ENCODE measurements at regions not wholly inside any gene's neighbourhood (a gene's known extent, or its start where the extent isn't known, plus 50 kb on each side); places are given as distances from the start of the nearest gene placed in this dataset.

DNA sequence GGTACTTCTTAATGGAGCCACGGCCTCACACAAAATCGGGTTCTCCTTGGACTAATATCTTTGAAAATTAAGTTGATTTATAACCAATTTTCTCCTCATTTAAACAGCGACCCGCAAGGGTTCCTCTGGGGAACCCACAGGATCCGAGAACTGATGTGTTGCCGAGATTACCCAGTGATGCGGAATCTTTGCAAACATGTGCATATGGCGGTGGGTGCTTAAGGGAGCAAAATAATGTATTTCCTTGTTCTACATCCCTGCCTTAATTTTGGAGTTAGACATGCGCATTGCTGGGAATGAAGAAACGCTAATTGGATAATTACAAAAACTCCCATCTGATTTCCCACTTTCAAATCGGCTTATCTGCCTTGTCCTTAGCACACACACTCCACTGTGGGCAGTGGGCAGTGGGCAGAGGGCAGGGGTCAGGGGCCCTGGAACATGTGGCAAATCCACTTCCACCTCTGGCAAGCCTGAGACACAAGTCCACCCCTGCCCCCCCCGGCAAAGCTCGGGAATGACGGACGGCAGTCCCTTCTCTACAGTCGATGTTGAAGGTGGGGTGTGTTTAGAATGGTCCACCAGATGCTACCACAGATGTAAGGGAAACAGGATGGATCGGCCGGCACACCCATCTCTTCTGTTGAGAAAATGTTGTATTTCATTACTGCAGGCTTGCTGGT lies 137.4 kb upstream of the CDH4 start:
- DNase-seq, result no peak

DNA sequence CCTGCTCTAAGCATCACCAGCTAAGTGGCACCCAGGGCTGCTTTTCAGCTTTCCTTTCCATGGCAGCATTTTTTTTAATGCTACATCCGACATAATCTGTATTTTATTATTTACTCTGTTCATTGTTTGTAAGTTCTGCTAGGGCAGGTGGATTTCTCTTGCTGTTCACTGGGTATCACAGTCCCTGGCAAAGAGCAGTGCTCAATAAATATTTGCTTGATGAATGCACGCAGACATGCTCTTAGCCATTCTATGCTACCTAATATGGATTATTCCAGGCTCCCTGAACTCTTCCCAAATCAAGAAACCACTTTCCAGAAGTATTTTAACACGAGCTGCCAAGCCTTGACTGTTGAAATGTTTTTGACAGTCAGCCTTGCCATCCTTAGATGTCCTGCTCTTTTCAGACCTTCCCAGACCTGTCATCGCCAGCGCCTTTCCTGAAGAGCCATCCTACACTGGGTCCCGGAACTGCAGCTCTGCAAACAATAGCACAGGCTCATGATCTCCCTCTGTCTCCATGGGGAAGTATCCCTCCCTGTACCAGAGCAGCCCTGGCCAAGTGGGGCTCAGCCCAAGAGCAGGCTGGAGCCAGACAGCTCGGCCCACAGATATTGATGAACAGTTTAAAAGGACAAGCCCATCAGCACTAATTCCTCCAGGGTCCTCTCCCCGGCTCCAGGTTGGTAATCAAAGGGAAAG lies 136.5 kb upstream of the CDH4 start:
- no peak for DNase-seq

DNA sequence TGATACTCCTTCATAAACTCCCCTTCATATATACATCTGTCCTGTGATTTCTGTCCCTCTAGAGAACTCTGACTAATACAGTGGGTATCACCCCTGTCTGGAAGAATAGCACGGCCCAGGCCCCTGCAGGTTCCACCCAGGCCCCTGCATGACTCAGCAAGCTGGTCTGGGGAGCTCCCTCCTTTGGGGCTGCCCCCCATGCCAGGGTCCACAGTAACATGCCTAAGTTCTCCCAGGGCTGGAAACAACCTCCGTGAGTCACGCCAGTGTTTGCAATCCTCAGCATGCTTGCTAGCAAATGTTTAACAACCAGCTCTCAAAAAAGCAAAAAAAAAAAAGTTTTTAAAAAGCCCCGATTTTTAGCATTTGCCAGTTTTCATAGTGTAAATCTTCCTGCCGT lies 134.3 kb upstream of the CDH4 start:
- no peak for DNase-seq

DNA sequence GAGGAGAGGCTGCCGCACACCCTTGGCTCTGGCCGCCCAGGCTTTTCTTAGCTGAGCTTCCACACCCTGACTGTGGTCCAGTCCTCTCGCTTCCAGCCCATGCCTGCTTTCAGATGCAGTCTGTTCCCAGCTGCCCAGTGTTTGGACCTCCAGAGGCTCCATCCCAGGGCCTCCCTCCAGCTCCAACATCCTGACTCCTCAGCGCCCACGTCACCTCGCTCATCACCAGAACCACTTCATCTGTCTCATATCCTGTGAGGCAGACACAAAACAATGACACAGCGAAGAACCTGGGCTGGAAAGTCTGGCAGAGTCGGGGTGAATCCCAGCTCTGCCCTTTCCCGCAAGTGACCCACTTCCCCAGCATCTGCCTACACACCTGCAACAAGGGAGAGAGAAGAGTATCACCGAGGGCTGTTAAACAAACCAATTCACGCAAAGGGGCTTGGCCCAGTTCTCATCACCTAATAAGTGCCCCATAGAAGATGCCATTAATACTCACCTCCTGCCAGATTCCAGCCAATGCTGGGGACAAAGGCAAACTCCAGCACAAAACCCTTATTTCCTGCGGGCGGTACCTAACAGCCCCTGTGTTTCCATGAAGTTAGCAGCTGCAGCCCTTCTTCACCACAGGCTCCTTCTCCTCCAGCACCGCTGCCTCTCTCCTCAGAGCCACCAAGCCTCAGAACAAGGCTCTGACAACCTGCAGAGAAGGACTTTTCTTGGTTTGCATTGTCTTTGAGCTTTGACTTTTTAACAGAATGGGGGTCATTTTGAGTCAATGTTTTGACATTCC lies 133.4 kb upstream of the CDH4 start:
- no peak for DNase-seq

DNA sequence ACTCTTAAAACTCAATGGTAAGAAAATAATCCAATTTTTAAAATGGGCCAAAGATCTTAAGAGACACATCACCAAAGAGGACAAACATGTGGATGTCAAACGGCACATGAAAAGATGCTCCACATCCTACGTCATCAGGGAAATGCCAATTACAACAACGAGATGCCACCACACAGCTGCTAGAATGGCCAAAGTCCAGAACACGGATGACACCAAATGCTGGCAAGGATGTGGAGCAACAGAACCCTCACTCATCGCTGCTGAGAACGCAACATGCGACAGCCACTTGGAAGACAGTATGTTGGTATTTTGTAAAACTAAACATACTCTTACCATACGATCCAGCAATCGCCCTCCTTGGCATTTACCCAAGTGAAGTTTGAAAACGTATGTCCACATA lies 132.8 kb upstream of the CDH4 start:
- no peak for DNase-seq

DNA sequence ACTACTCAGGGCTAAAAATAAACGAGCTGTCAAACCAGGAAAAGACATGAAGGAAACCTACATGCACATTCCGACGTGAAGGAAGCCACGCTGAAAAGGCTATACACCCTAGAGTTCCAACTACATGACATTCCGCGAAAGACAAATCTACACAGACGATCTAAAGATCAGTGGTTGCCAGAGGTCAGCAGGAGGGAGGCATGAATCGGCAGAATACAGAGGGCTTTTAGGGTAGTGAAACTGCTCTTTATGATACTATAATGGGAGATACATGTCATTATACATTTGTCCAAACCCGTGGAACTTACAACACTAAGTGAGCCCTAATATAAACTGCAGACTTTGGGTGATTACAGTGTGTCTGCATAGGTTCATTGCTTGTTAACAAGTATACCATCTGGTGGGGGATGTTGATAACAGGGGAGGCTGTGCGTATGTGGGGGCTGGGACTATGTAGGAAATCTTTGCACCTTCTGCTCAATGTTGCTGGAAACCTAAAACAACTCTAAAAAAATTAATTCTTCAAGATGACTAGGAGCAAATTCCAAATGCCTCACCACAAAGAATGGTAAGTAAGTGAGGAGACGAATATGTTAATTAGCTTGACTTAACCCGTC lies 132.2 kb upstream of the CDH4 start:
- peak; percentile 27 to 62 (median 50) for DNase-seq

DNA sequence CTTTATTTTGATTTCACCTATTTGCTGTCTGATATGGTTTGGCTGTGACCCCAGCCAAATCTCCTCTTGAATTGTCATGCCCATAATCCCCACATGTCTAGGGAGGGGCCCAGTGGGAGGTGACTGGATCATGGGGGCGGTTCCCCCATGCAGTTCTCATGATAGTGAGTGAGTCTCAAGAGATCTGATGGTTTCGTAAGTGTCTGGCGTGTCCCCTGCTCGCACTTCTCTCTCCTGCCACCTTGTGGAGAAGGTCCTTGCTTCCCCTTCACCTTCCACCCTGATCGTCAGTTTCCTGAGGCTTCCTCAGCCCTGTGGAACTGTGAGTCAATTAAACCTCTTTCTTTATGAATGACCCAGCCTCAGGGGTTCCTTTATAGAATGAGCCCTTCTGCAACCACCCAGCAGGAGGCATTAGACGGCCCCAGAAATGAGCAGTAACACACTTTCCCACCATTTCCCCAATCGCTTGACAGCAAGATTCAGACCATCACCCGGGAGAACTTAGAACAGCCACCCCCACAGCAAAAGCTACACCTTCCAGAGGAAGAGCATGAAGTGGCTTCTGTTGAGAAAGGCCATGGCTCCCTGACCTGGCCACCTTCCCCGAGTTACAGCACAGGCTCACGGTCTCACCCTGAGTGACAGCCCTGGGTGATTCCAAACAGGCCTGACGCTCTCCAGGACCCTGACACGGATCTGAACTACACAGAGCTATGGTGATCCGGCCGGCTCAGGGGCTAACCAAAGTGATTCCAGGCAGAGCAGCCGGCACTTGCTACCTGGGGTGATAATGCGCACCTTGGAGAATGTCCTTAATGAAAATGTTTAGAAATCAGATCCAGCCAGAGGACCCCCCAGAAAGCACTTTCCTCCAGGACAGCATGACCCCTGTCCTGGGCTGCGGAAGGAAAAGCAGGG lies 131.2 kb upstream of the CDH4 start:
- DNase-seq, result peak; percentile 71 to 88 (median 81)

DNA sequence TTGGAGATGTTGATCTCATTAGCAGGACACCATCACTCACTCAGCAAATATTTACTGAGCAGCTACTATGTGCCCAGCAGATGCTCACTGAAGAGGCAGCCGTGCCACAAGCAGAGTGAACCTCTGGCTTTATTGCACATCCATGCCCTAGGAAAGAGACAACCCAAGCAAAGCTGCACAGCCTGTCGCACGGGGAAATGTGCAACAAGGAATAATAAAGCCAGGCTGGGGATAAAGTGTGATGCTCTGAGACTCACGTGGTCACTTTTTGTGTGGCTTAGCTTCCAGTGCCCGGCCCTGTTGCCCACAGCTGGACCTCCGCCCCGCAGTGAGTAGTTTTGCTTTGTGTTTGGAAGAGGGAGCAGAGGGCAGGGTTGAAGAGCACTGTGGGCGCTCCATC lies 130.4 kb upstream of the CDH4 start:
- DNase-seq, result no peak

DNA sequence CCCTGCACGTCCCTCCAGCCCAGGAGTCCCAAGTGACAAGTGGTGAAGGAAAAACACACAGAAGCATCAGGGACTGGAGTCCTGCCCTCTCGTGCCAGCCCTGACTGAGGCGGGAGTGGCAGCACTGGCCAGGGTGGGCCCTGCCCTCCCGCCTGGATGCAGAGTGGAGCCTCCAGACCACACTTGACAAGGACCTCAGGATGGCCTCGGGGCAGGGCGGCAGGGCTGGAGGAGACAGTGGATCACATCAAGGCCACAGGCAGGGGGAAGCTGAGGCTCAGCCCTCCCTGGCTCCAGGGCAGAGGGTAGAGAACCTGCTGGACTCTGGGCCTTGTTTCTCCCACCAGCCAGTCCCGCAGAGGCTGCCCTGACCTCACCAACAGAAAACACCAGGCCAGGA lies 128.8 kb upstream of the CDH4 start:
- no peak for DNase-seq

DNA sequence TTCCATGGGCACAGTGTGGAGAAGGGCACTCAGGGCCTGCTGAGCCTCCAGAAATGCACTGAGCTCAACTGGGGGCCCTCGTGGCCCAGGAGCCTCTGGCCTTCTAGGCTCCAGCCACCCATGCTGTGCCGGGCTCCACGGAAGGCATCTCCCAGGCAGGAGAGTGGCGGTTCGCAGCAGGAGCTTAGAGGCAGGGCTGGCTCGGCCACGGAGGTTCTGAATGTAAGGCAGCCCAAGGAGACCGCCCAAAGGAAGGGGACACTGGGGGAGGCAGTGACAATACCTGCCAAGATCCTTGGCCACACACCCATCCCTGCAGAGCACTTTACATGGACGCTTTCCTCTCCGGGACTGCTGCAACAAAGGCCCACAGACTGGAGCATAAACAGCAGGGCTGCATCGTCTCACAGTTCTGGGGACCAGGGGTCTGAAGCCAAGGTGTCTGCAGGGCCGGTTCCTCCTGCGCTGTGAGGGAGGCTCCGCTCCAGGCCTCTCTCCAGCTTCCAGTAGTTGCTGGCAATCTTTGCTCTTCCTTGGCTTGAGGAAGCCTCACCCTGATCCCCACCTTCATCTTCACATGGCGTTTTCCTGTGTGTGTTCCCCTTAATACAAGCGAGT lies 128.2 kb upstream of the CDH4 start:
- no peak for DNase-seq

DNA sequence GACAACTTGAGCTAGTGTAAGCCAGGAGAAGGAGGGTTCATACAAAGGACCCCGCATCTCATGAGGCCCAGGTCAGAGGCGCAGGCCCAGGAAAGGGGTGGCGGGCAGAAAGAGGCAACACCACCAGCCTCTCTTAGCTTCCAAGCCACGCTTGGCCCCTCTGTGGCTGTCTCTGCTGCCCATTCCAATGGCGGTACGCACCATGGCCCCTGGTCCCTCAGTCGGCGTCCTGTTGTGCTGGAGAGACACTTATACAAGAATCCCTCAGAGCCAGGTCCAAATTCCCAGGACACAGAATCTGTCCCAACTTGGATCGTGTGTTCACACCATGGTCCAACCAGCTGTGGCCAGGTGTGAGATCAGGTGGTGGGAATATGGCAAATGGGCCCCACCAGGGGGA lies 127.0 kb upstream of the CDH4 start:
- no peak for DNase-seq

DNA sequence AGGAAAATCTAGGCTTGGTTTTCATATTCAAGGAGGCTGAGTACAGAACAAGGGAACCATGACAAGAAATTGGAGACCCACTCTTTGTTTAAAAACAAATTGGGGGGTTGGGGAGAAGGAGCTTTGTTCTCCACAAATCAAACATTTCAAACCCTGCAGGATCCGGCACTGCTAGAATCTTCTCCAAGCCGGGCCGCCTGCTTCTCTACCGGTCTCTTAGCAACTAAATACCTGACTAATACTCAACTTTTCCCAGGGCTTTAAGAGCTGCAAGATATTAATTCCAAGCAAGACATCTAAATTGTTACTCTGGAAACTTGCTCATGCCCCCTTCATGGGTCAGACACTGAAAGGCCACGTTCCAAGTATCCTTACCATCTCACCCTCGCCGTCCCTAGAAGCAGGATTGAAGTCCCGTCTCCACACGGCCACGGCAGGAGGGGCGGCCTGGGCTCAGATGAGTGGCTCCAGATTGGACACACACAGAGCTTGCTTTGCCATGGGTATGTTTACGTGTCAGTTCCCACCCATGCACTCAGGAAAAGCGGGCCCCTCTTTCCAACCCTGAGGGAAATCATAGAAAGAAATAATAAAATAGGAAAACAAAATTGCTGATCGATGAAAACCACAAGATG lies 126.4 kb upstream of the CDH4 start:
- no peak for DNase-seq

DNA sequence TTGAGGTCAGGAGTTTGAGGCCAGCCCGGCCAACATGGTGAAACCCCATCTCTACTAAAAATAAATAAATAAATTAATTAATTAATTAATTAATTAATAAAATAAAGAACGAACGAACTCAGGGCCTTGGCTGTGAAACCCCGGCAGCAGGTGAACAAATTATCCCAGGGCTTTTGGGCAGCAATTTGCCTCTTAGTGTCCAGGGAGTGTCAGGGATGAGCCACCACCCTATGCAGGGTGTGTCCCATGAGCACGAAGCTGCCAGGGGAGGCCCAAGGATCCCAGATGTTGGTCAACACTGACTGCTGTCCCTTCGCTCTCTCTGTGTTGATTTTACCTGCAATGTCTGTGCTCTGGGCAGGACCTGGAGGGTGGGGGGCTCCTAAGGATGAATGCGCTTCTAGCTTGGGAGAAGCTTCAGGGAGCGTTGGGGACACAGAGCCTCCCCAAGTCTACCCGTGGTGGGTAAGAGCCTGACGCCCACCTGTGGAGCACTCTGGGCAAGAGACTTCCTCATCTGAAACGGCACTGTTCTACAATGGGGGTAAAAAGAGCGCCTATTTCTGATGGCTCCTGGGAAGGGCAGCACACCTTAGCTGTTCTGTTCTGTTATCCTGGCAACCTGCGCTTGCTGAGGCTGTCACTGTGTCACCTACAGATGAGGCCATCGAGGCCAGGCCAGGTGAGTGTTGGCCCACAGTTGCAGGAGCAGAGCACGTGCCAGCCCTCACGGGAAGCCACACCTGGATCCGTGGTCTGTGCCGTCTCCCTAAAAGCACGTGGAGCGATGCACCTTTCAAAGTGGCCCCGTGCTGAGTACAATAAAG lies 125.5 kb upstream of the CDH4 start:
- DNase-seq, result no peak

DNA sequence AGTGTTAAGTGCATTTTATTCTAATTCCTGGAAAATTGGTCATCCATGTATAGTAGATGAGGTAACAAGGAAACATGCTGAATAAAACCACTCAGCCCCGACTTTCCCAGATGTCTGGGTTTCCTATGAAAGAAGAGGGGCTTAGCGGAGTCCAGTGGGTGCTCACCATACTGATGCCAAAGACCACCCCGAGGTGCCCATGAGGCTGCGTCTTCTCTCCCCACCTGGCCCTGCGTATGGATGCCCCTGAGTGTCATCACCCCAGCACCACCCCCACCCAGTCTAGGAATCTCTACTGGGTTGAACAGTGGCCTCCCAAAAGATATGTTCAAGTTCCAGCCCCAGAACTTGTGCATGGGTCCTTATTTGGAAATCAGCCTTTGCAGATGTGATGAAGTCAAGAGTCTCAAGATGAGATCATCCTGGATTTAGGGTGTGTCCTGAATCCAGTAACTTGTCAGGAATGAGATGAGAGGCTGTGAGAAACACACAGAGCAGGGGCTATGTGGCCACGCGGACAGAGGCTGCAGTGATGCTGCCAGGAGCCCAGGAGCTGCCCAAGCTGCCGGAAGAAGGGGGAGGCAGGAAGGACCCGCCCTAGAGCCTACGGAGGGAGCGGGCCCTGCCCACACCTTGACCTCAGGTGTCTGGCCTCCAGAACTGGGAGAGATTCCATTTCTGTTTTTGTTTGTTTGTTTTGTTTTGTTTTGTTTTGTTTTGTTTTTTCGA lies 124.6 kb upstream of the CDH4 start:
- no peak for DNase-seq

DNA sequence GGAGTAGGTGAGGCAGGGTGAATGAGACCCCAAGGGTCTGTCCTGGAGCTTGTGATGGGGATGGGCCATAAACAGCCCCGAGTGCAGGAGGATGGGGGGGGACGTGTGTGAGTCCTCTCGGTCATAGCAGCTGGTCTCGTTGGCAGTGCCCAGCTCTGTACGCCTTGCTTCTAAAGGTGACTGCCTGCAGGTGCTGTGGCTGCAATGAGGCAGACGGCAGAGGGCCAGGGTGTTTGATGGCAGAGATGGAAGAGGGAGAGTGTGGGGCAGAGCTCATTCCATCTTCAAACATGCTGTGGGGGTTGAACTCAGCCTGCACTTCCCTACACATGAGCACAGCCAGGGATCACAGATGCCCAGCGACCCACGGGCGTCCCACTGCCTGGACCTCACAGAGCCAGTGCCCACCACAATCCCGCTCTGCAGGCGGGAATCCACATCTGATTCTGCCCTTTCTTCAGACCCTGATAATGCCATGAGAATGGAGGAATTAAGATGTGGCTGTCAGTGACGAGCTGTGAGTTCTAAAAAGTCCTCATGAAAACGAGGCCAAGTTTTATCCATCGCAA lies 123.3 kb upstream of the CDH4 start:
- no peak for DNase-seq

DNA sequence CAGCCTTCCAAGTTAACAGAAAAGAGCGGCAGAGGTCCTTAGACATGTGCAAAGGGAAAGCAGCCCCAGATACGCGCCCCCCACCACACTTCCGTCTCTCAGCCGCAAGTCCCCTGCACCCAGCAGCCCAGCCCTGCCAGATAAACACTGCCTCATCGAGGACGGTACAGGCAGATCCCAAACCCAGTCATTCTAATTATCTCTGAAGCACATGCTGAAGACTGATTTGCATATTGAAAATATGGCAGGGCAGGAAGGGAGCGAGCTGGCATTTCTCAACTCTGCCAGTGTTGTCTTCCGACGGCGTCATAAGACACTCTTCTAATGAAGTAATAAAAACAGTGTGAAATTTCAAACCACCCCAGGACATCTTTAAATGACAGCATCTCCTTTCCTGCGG lies 122.8 kb upstream of the CDH4 start:
- DNase-seq, result no peak

DNA sequence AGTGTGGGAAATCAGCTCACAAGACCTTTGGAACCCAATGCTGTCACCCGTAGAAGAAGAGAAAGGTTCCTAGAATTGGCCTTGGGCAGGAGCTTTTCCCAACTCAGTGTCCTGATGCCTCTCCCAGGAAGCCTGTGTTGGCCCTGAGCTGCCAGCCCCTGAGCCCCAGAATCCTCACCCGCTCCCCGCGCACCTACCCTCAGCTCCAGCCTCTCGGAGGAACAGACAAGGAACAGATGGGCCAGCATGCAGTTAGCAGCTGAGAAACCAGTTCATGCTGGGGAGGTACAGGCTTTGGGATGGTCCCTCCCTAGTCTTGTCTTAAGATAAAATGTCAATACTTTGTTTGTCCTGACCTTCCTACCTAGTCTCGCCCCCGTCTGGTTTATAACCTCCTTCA lies 121.9 kb upstream of the CDH4 start:
- DNase-seq, result no peak

DNA sequence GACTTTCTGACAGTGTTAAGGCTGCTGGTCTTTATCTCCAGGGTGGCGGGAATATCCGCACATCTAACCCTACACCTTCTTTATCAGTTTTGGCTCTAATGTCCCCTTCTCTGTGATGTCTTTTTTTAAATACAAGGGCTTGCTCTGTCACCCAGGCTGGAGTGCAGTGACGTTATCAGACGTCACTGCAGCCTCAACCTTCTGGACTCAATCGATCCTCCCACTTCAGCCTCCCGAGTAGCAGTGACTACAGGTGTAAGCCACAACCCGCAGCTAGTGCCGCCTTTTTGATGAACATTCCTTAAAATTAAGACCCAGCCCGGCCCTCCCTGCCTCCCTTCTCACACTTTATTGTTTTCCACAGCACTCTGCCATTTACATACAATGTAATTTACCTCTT lies 120.1 kb upstream of the CDH4 start:
- no peak for DNase-seq

DNA sequence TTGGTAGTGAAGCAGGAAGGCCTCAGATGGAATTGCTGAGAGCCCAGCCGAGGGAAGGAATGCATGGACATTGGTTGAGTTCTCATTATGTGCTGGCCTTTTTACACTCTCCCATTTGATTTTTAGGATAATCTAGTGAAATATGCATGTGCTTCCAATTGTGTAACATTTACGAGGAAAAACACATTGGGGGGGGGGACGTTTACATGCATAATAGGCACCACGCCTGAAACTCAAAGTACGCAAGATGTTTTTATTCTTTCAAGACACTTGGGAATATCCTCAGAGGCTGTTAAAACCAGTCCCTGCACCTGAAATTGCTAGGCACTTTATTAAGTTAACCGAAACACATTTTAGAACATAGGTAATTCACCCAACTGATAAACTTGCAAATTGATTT lies 118.5 kb upstream of the CDH4 start:
- no peak for DNase-seq

Measured in suppressor macrophage (primary cell).